Right renal pelvis (tissue), 4 donors: ENCODE measurements at regions not wholly inside any gene's neighbourhood (a gene's known extent, or its start where the extent isn't known, plus 50 kb on each side); places are given as distances from the start of the nearest gene placed in this dataset.

Experiments
- DNase-seq, 4 donors: peaks; one replicate each; pipeline ENCODE4 v3.0.0-alpha.2; 2013; ENCODE audit warnings: low read depth in 4 of 4, low spot score in 3 of 4, missing footprints in 1 of 4

- DNase-seq: no peak
Observed at GRCh38 chr3:25377042-25377441, 51.0 kb upstream of the RARB start.
